Ovary (tissue), 7 donors: ENCODE measurements at regions not wholly inside any gene's neighbourhood (a gene's known extent, or its start where the extent isn't known, plus 50 kb on each side); places are given as distances from the start of the nearest gene placed in this dataset.

ENCODE experiments used
- DNase-seq, 5 donors: peaks; one replicate each; pipeline ENCODE4 v3.0.0-alpha.2; 2019 to 2020
- H3K27ac ChIP-seq, 2 donors: fragments of 200-600 bp; one replicate each; pipeline versions ENCODE4 v1.5.1 to v1.8.0; 2019 to 2022
- H3K27me3 ChIP-seq: fragments of 200-600 bp; one replicate; pipeline ENCODE4 v1.8.0; 2022
- H3K36me3 ChIP-seq: fragments of 200-600 bp; sonication (generic); one replicate; pipeline ENCODE4 v1.5.1; 2019
- H3K4me1 ChIP-seq: one replicate; pipeline ENCODE4 v1.8.1; 2013; ENCODE audit warnings: mild to moderate bottlenecking, moderate library complexity; ENCODE audit not compliant: insufficient read depth
- H3K4me3 ChIP-seq: fragments of 200-600 bp; sonication (generic); one replicate; pipeline ENCODE4 v1.5.1; 2017
- H3K9me3 ChIP-seq, 2 donors: fragments of 200-600 bp in 1 of 2; sonication (generic) in 1 of 2; one replicate each; pipeline versions ENCODE4 v1.5.1 to v1.8.1; 2013 to 2019; ENCODE audit warnings: mild to moderate bottlenecking in 1 of 2, moderate library complexity in 1 of 2
- CTCF ChIP-seq, 3 donors: fragments of 450-650 bp in 2 of 3; fragments of 200-600 bp in 1 of 3; IDR thresholded peaks; one replicate each; pipeline versions ENCODE4 v1.5.1 to v1.8.0; 2016 to 2022; ENCODE audit warnings: antibody characterized with exemption in 3 of 3, mild to moderate bottlenecking in 1 of 3
- EP300 ChIP-seq: sonication (generic); formaldehyde crosslinking; IDR thresholded peaks from one replicate; pipeline ENCODE4 v1.6.1; 2017; ENCODE audit warnings: antibody characterized with exemption
- POLR2A ChIP-seq: fragments of 450-650 bp; IDR thresholded peaks from one replicate; pipeline ENCODE4 v1.6.1; 2017; ENCODE audit warnings: antibody characterized with exemption, mild to moderate bottlenecking, moderate library complexity
- WGBS, 3 donors: extraction: QIAGEN DNeasy Blood & Tissue Kit in 1 of 3; methylation state at CpG; one replicate each; pipeline versions ENCODE4 v1.1.5 to v1.1.7; 2013 to 2017; 5-methylcytosine and 5-hydroxymethylcytosine counted together
- intact Hi-C, 4 donors: fragments of 100-400 bp; cut with DNase I; formaldehyde crosslinking; loops; one replicate each; pipeline versions ENCODE4 v1.11.0 to v1.15.1; 2022 to 2023
- donor health status: DM: no; HTN: no; CAD: no; lungs with moderate emphysema.
- donor health status: DM: no; HTN: no; CAD: no.
- donor health status: Bipolar disorder and iron deficiency.
- donor health status: DM: no; HTN: no; CAD: no.
- donor health status: DM: yes; HTN: yes; CAD: no.

- TF ChIP-seq EP300, result no peak
- TF ChIP-seq POLR2A, result no peak
- TF ChIP-seq CTCF (IDR thresholded peaks at IDR 0.05), result no peak
Observed at GRCh38 chr7:142440906-142441411, 183.1 kb upstream of the PRSS58 start.

DNA sequence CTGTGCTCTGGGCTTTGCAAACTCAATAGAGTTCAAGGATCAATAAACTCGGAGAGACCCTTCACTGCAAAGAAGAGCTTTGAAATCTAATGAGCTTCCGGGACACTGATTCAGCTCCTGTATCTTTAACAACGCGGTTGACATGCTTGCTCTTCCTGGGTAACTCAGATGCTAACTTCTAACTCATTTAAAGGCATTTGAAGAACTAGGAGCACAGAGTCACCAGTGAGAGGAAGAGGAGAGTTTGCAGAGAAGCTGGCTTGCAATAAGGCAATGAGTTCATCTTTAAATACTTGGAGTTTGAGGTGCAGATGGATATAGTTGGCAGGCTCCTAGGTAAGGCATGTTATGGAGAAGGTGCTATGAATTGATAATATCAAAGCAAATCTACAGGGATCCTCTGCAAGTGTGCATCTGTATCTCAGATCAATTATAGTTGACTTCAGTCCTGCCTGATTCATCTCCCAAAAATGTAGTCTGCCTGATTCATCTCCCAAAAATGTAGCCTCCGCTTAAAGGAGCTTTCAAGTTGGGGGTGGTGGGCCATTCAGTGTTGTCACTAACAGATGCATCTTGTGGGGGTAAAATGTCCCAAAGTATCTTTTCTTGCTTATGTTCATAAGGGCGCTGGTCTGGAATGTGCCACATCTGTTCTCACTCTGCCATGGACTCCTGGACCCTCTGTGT lies 182.5 kb upstream of the PRSS58 start:
- Histone ChIP-seq H3K27ac (no peak overlapping the region), H3K9me3 (no peaks in the 10 kb centered on the region), H3K27me3 (no peaks in the 10 kb centered on the region), H3K4me1 (no peaks in the 10 kb centered on the region), H3K4me3 (no peak overlapping the region), H3K36me3 (no peaks in the 10 kb centered on the region)
- TF ChIP-seq CTCF (IDR thresholded peaks at IDR 0.05) (no peak), POLR2A (no peak), EP300 (no peak)
- DNase-seq, result no peak
- intact Hi-C loops, result no loop called here
- 76 to 78% (median 77%) methylated on average over 6 of the region's 6 CpGs for WGBS, 3 donors

More at GRCh38 chr7:142440906-142441411, 183.1 kb upstream of the PRSS58 start:
- Histone ChIP-seq H3K27ac (no peak overlapping the region), H3K9me3 (no peaks in the 10 kb centered on the region), H3K27me3 (no peaks in the 10 kb centered on the region), H3K4me3 (no peak overlapping the region), H3K4me1 (no peaks in the 10 kb centered on the region), H3K36me3 (no peaks in the 10 kb centered on the region)
- intact Hi-C loops, result no loop called here
- DNase-seq, result no peak
- 69 to 73% (median 70%) methylated on average over 9 of the region's 9 CpGs for WGBS, 3 donors

DNA sequence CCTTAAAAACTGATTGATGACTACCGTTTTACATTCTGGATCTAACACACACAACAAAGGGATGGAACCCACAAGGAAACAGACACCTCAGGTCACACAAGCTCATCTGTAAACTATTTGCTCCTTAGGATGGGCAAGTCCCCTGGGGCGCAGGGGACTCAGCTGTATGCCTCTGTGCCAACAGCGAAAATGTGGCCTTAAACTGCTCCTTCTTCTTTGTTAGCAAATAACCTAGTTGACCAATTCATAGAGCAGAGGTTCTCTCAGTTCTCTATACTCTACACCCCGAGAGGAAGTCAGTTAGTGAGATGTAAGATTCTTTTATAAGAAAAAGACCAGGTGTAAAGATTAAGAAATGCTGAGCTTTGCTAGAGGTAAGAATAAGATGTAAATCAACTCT lies 181.9 kb upstream of the PRSS58 start:
- TF ChIP-seq CTCF (IDR thresholded peaks at IDR 0.05), result no peak
- TF ChIP-seq POLR2A, result no peak
- no peak for TF ChIP-seq EP300
- Histone ChIP-seq H3K36me3 (no peaks in the 10 kb centered on the region), H3K4me1 (no peaks in the 10 kb centered on the region), H3K4me3 (no peak overlapping the region), H3K27ac (no peak overlapping the region), H3K9me3 (no peaks in the 10 kb centered on the region), H3K27me3 (no peaks in the 10 kb centered on the region)
- DNase-seq, result no peak
- intact Hi-C loops, result no loop called here
- 84 to 86% (median 85%) methylated on average over 4 of the region's 4 CpGs for WGBS, 3 donors

DNA sequence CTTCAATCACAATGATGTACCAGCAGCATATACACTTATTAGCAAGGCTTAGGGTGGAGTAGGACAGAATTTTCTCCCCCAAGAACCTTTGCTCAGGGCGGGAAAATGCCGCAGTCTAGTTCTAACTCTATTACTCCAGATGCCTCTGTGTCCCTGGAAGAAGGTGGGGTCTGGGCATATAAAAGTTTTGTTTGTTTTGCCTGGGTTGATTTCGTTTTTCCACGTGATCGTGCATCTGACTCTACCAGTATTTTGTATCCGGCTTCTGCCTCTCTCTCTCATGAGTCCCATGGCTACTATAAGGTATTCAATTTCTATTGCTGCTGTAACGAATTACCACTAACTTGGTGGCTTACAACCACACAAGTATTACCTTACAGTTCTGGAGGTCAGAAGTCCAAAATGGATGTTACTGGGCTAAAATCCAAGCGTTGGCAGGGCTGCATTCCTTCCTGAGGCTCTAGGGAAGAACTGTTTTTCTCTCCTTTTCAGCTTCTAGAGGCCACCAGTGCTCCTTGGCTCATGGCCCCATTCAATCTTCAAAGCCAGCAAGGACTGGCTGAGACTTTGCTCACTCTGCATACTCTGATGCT lies 181.2 kb upstream of the PRSS58 start:
- DNase-seq, result no peak
- H3K4me3 ChIP-seq, result no peak overlapping the region
- H3K27me3 ChIP-seq, result no peaks in the 10 kb centered on the region
- H3K27ac ChIP-seq, result no peak overlapping the region
- no peaks in the 10 kb centered on the region for H3K4me1 ChIP-seq
- 64 to 78% (median 74%) methylated on average over 8 of the region's 8 CpGs for WGBS, 3 donors
- H3K36me3 ChIP-seq, result no peaks in the 10 kb centered on the region
- intact Hi-C loops, result no loop called here
- TF ChIP-seq EP300 (no peak), POLR2A (no peak), CTCF (IDR thresholded peaks at IDR 0.05) (no peak)
- no peaks in the 10 kb centered on the region for H3K9me3 ChIP-seq
